ENCODE measurements at regions not wholly inside any gene's neighbourhood (a gene's known extent, or its start where the extent isn't known, plus 50 kb on each side); places are given as distances from the start of the nearest gene placed in this dataset.
"Not testable (repeated sequence)": the region's sequence is repeated elsewhere in the genome, so short reads cannot be mapped to it uniquely, and the experiment has no call there.

DNA sequence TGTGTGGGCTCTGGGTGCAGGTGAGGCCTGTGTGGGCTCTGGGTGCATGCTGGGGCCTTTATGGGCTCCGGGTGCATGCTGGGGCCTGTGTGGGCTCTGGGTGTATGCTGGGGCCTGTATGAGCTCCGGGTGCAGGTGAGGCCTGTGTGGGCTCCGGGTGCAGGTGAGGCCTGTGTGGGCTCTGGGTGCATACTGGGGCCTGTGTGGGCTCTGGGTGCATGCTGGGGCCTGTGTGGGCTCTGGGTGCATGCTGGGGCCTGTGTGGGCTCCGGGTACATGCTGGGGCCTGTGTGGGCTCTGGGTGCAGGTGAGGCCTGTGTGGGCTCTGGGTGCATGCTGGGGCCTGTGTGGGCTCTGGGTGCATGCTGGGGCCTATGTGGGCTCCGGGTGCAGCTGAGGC lies 80.5 kb upstream of the ACKR3 start:
- not testable (repeated sequence) for H3K27ac ChIP-seq (ENCODE audit: insufficient read depth, low read depth, low read length, poor library complexity, severe bottlenecking); H3K4me3 ChIP-seq (ENCODE audit: insufficient read depth, low read depth, low read length); H3K9me3 ChIP-seq (ENCODE audit: control insufficient read depth, low read length); H3K27me3 ChIP-seq (ENCODE audit: control insufficient read depth, insufficient read depth, low read length, poor library complexity, severe bottlenecking); H3K36me3 ChIP-seq (ENCODE audit: control insufficient read depth, insufficient read depth, low read length)
- 87 to 91% methylated on average over 5 of the region's 5 CpGs for WGBS, 2 experiments
- peaks cover 17% of the 10 kb centered on the region for H3K4me1 ChIP-seq (ENCODE audit: control insufficient read depth, insufficient read depth, low read length)

GRCh38 chr2:236489895-236490404 lies 79.7 kb upstream of the ACKR3 start:
- WGBS, 2 experiments = 94 to 99% methylated on average over 3 of the region's 3 CpGs

GRCh38 chr2:236496340-236496739 lies 73.3 kb upstream of the ACKR3 start:
- 51 to 61% methylated on average over 9 of the region's 9 CpGs for WGBS, 2 experiments

More at GRCh38 chr2:236489895-236490404, 79.7 kb upstream of the ACKR3 start:
- Histone ChIP-seq H3K4me3 (ENCODE audit: insufficient read depth, low read depth, low read length) (no peak overlapping the region), H3K4me1 (ENCODE audit: control insufficient read depth, insufficient read depth, low read length) (peaks cover 12% of the 10 kb centered on the region), H3K27me3 (ENCODE audit: control insufficient read depth, insufficient read depth, low read length, poor library complexity, severe bottlenecking) (no peaks in the 10 kb centered on the region), H3K9me3 (ENCODE audit: control insufficient read depth, low read length) (no peaks in the 10 kb centered on the region), H3K27ac (ENCODE audit: insufficient read depth, low read depth, low read length, poor library complexity, severe bottlenecking) (no peak overlapping the region), H3K36me3 (ENCODE audit: control insufficient read depth, insufficient read depth, low read length) (no peaks in the 10 kb centered on the region)

GRCh38 chr2:236498369-236498768 lies 71.3 kb upstream of the ACKR3 start:
- no peaks in the 10 kb centered on the region for H3K36me3 ChIP-seq (ENCODE audit: control insufficient read depth, insufficient read depth, low read length)
- 88 to 95% methylated on average over 7 of the region's 7 CpGs for WGBS, 2 experiments
- H3K4me3 ChIP-seq (ENCODE audit: insufficient read depth, low read depth, low read length) = no peak overlapping the region
- H3K27ac ChIP-seq (ENCODE audit: insufficient read depth, low read depth, low read length, poor library complexity, severe bottlenecking) = no peak overlapping the region
- H3K27me3 ChIP-seq (ENCODE audit: control insufficient read depth, insufficient read depth, low read length, poor library complexity, severe bottlenecking) = no peaks in the 10 kb centered on the region
- H3K4me1 ChIP-seq (ENCODE audit: control insufficient read depth, insufficient read depth, low read length) = peaks cover 11% of the 10 kb centered on the region
- no peaks in the 10 kb centered on the region for H3K9me3 ChIP-seq (ENCODE audit: control insufficient read depth, low read length)

More at GRCh38 chr2:236496340-236496739, 73.3 kb upstream of the ACKR3 start:
- H3K27ac ChIP-seq (ENCODE audit: insufficient read depth, low read depth, low read length, poor library complexity, severe bottlenecking) = no peak overlapping the region
- H3K4me1 ChIP-seq (ENCODE audit: control insufficient read depth, insufficient read depth, low read length) = peaks cover 8% of the 10 kb centered on the region
- H3K27me3 ChIP-seq (ENCODE audit: control insufficient read depth, insufficient read depth, low read length, poor library complexity, severe bottlenecking) = no peaks in the 10 kb centered on the region
- H3K36me3 ChIP-seq (ENCODE audit: control insufficient read depth, insufficient read depth, low read length) = no peaks in the 10 kb centered on the region
- H3K9me3 ChIP-seq (ENCODE audit: control insufficient read depth, low read length) = no peaks in the 10 kb centered on the region
- no peak overlapping the region for H3K4me3 ChIP-seq (ENCODE audit: insufficient read depth, low read depth, low read length)

GRCh38 chr2:236499691-236500578 lies 69.7 kb upstream of the ACKR3 start:
- Histone ChIP-seq H3K36me3 (ENCODE audit: control insufficient read depth, insufficient read depth, low read length) (no peaks in the 10 kb centered on the region), H3K27ac (ENCODE audit: insufficient read depth, low read depth, low read length, poor library complexity, severe bottlenecking) (no peak overlapping the region), H3K9me3 (ENCODE audit: control insufficient read depth, low read length) (no peaks in the 10 kb centered on the region), H3K4me1 (ENCODE audit: control insufficient read depth, insufficient read depth, low read length) (peaks cover 11% of the 10 kb centered on the region), H3K4me3 (ENCODE audit: insufficient read depth, low read depth, low read length) (no peak overlapping the region), H3K27me3 (ENCODE audit: control insufficient read depth, insufficient read depth, low read length, poor library complexity, severe bottlenecking) (no peaks in the 10 kb centered on the region)
- 93 to 94% methylated on average over 12 to 14 of the region's 14 CpGs for WGBS, 2 experiments

DNA sequence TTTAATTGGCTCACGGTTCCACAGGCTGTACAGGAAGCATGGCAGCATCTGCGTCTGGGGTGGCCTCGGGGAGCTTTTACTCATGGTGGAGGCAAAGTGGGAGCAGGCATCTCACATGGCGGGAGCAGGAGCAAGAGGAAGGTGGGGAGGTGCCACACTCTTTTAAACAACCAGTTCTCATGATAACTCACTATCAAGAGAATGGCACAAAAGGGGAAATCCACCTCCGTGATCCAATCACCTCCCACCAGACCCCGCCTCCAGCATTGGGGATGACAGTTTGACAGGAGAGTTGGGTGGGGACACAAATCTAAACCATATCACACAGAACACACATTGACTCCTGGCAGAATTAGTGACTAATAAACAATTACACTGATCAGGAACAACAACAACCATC lies 68.6 kb upstream of the ACKR3 start:
- Histone ChIP-seq H3K4me3 (ENCODE audit: insufficient read depth, low read depth, low read length) (no peak overlapping the region), H3K4me1 (ENCODE audit: control insufficient read depth, insufficient read depth, low read length) (peaks cover 11% of the 10 kb centered on the region), H3K27me3 (ENCODE audit: control insufficient read depth, insufficient read depth, low read length, poor library complexity, severe bottlenecking) (no peaks in the 10 kb centered on the region), H3K36me3 (ENCODE audit: control insufficient read depth, insufficient read depth, low read length) (no peaks in the 10 kb centered on the region), H3K9me3 (ENCODE audit: control insufficient read depth, low read length) (no peaks in the 10 kb centered on the region), H3K27ac (ENCODE audit: insufficient read depth, low read depth, low read length, poor library complexity, severe bottlenecking) (no peak overlapping the region)
- WGBS, 2 experiments = 89 to 93% methylated on average over 6 of the region's 6 CpGs

- Histone ChIP-seq H3K27ac (ENCODE audit: insufficient read depth, low read depth, low read length, poor library complexity, severe bottlenecking) (no peak overlapping the region), H3K9me3 (ENCODE audit: control insufficient read depth, low read length) (no peaks in the 10 kb centered on the region), H3K36me3 (ENCODE audit: control insufficient read depth, insufficient read depth, low read length) (no peaks in the 10 kb centered on the region), H3K4me1 (ENCODE audit: control insufficient read depth, insufficient read depth, low read length) (peaks cover 6% of the 10 kb centered on the region), H3K27me3 (ENCODE audit: control insufficient read depth, insufficient read depth, low read length, poor library complexity, severe bottlenecking) (peaks cover 4% of the 10 kb centered on the region), H3K4me3 (ENCODE audit: insufficient read depth, low read depth, low read length) (no peak overlapping the region)
- WGBS, 2 experiments = 91 to 93% methylated on average over 4 of the region's 4 CpGs
Observed at GRCh38 chr2:236501531-236501930, 68.1 kb upstream of the ACKR3 start.

DNA sequence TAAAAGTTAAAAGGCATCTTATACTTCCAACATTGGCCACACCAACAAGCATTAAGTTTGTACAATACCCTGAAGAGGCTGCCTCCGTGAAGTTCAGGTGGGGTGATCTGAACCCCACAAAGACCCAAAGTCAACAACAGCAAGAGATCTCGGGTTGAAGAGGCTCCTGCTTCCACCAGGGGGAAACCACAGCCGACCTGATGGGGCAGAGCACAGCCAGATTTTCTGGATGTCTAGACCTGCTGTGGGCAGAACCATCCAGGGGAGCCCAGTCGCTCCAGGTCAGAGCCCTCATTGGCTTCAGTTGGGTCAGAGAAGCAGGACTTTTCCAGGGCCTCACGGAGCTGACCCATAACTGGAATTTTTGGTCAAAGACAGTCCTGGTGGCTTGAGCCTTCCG lies 66.5 kb upstream of the ACKR3 start:
- Histone ChIP-seq H3K4me3 (ENCODE audit: insufficient read depth, low read depth, low read length) (no peak overlapping the region), H3K27ac (ENCODE audit: insufficient read depth, low read depth, low read length, poor library complexity, severe bottlenecking) (no peak overlapping the region), H3K4me1 (ENCODE audit: control insufficient read depth, insufficient read depth, low read length) (peaks cover 3% of the 10 kb centered on the region), H3K27me3 (ENCODE audit: control insufficient read depth, insufficient read depth, low read length, poor library complexity, severe bottlenecking) (peaks cover 11% of the 10 kb centered on the region), H3K36me3 (ENCODE audit: control insufficient read depth, insufficient read depth, low read length) (no peaks in the 10 kb centered on the region), H3K9me3 (ENCODE audit: control insufficient read depth, low read length) (no peaks in the 10 kb centered on the region)
- WGBS, 2 experiments = 77 to 79% methylated on average over 6 of the region's 6 CpGs

DNA sequence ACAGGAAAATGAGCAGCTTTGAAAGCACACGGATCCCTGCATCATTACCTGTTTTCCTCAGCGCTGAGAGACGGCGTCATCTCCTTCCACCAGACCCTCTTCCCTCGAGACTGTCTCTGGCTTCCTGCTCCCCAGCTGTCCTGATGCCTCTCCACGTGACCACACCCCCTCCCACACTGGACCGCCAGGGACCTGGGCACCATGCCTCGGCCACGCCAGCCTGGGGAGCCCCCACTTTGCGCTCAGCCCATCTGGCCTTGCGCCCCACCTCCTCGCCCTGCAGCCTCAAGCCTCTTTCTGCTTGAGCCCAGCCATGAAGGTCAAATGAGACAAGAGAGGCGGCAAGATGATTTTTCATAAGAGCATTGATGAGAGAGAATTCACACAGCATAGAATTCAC lies 66.0 kb upstream of the ACKR3 start:
- WGBS, 2 experiments = 87 to 89% methylated on average over 13 of the region's 13 CpGs
- Histone ChIP-seq H3K27ac (ENCODE audit: insufficient read depth, low read depth, low read length, poor library complexity, severe bottlenecking) (no peak overlapping the region), H3K4me3 (ENCODE audit: insufficient read depth, low read depth, low read length) (no peak overlapping the region), H3K9me3 (ENCODE audit: control insufficient read depth, low read length) (no peaks in the 10 kb centered on the region), H3K4me1 (ENCODE audit: control insufficient read depth, insufficient read depth, low read length) (peaks cover 3% of the 10 kb centered on the region), H3K36me3 (ENCODE audit: control insufficient read depth, insufficient read depth, low read length) (no peaks in the 10 kb centered on the region), H3K27me3 (ENCODE audit: control insufficient read depth, insufficient read depth, low read length, poor library complexity, severe bottlenecking) (peaks cover 12% of the 10 kb centered on the region)

DNA sequence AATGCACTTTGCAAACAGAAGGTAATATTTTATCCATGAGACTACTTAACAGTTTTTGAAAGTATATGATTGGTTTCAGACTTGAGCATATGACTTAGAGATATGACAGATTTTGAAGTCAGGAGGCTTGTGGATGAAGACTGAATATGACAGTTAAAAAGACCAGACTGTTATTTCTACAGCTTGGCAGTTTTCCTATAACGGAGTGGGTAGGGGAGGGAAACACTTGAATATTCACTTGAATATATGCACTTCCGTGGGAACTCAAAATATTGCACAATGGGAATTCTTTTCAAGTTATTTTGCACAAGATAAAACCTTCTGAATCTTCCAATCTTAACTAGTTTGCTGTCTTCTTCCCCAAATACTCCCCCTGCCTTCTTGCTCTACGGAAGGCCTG lies 64.6 kb upstream of the ACKR3 start:
- no peak overlapping the region for H3K4me3 ChIP-seq (ENCODE audit: insufficient read depth, low read depth, low read length)
- no peak overlapping the region for H3K27ac ChIP-seq (ENCODE audit: insufficient read depth, low read depth, low read length, poor library complexity, severe bottlenecking)
- H3K27me3 ChIP-seq (ENCODE audit: control insufficient read depth, insufficient read depth, low read length, poor library complexity, severe bottlenecking) = peaks cover 12% of the 10 kb centered on the region
- no peaks in the 10 kb centered on the region for H3K9me3 ChIP-seq (ENCODE audit: control insufficient read depth, low read length)
- H3K4me1 ChIP-seq (ENCODE audit: control insufficient read depth, insufficient read depth, low read length) = peaks cover 3% of the 10 kb centered on the region
- H3K36me3 ChIP-seq (ENCODE audit: control insufficient read depth, insufficient read depth, low read length) = no peaks in the 10 kb centered on the region
- 89 to 92% methylated on average over 3 of the region's 3 CpGs for WGBS, 2 experiments

Measured in ectodermal cell (in vitro differentiated cells).